ENCODE measurements at regions not wholly inside any gene's neighbourhood (a gene's known extent, or its start where the extent isn't known, plus 50 kb on each side); places are given as distances from the start of the nearest gene placed in this dataset.

DNA sequence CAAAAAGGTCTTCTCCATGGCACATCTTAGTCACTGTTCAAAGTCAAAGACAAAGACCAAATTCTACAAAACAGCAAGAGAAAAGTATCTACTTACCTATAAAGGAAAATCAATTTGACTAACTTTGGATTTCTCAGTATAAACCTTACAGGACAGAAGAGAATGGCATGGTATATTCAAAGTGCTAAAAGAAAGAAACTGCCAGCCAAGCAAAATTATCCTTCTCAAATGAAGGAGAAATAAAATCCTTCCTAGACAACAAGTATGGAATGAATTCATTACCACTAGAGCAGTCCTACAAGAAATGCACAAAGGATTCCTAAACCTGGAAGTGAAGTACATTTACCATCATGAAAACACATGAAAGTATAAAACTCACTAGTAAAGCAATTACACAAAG, 235.5 kb downstream of the STK31 start:
- TF ChIP-seq CEBPB (IDR thresholded peaks at IDR 0.05; ENCODE audit: low read depth) (no peak), SP1 (IDR thresholded peaks at IDR 0.05; ENCODE audit: low read depth) (no peak), YY1 (IDR thresholded peaks at IDR 0.05; ENCODE audit: extremely low read depth, insufficient replicate concordance, low read depth, low read length) (no peak), POLR2A (IDR thresholded peaks at IDR 0.05; ENCODE audit: borderline replicate concordance, extremely low read depth, insufficient read depth, insufficient read length) (no peak), SRF (IDR thresholded peaks at IDR 0.05; ENCODE audit: low read depth) (no peak), RAD21 (IDR thresholded peaks at IDR 0.05; ENCODE audit: low read depth) (no peak), POLR2AphosphoS5 (IDR thresholded peaks at IDR 0.05; ENCODE audit: low read depth, low read length) (no peak), EZH2 (IDR thresholded peaks at IDR 0.05) (no peak), TCF7L2 (IDR thresholded peaks at IDR 0.05; ENCODE audit: borderline replicate concordance, extremely low read depth, insufficient read depth, insufficient read length) (no peak), ZNF274 (IDR thresholded peaks at IDR 0.05; ENCODE audit: low read depth, low read length) (no peak)
- TF ChIP-seq, protein P1, sequence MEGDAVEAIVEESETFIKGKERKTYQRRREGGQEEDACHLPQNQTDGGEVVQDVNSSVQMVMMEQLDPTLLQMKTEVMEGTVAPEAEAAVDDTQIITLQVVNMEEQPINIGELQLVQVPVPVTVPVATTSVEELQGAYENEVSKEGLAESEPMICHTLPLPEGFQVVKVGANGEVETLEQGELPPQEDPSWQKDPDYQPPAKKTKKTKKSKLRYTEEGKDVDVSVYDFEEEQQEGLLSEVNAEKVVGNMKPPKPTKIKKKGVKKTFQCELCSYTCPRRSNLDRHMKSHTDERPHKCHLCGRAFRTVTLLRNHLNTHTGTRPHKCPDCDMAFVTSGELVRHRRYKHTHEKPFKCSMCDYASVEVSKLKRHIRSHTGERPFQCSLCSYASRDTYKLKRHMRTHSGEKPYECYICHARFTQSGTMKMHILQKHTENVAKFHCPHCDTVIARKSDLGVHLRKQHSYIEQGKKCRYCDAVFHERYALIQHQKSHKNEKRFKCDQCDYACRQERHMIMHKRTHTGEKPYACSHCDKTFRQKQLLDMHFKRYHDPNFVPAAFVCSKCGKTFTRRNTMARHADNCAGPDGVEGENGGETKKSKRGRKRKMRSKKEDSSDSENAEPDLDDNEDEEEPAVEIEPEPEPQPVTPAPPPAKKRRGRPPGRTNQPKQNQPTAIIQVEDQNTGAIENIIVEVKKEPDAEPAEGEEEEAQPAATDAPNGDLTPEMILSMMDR (IDR thresholded peaks at IDR 0.05 in 2 of 3, conservative IDR thresholded peaks at IDR 0.05 in 1 of 3; ENCODE audit: borderline replicate concordance in 1 of 3, insufficient read depth in 1 of 3, low read depth in 2 of 3, low read length in 2 of 3): no peak
- TF ChIP-seq, protein P2, sequence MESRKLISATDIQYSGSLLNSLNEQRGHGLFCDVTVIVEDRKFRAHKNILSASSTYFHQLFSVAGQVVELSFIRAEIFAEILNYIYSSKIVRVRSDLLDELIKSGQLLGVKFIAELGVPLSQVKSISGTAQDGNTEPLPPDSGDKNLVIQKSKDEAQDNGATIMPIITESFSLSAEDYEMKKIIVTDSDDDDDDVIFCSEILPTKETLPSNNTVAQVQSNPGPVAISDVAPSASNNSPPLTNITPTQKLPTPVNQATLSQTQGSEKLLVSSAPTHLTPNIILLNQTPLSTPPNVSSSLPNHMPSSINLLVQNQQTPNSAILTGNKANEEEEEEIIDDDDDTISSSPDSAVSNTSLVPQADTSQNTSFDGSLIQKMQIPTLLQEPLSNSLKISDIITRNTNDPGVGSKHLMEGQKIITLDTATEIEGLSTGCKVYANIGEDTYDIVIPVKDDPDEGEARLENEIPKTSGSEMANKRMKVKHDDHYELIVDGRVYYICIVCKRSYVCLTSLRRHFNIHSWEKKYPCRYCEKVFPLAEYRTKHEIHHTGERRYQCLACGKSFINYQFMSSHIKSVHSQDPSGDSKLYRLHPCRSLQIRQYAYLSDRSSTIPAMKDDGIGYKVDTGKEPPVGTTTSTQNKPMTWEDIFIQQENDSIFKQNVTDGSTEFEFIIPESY (IDR thresholded peaks at IDR 0.05; ENCODE audit: extremely low read depth, insufficient replicate concordance, low read length): no peak
- TF ChIP-seq, protein P3, sequence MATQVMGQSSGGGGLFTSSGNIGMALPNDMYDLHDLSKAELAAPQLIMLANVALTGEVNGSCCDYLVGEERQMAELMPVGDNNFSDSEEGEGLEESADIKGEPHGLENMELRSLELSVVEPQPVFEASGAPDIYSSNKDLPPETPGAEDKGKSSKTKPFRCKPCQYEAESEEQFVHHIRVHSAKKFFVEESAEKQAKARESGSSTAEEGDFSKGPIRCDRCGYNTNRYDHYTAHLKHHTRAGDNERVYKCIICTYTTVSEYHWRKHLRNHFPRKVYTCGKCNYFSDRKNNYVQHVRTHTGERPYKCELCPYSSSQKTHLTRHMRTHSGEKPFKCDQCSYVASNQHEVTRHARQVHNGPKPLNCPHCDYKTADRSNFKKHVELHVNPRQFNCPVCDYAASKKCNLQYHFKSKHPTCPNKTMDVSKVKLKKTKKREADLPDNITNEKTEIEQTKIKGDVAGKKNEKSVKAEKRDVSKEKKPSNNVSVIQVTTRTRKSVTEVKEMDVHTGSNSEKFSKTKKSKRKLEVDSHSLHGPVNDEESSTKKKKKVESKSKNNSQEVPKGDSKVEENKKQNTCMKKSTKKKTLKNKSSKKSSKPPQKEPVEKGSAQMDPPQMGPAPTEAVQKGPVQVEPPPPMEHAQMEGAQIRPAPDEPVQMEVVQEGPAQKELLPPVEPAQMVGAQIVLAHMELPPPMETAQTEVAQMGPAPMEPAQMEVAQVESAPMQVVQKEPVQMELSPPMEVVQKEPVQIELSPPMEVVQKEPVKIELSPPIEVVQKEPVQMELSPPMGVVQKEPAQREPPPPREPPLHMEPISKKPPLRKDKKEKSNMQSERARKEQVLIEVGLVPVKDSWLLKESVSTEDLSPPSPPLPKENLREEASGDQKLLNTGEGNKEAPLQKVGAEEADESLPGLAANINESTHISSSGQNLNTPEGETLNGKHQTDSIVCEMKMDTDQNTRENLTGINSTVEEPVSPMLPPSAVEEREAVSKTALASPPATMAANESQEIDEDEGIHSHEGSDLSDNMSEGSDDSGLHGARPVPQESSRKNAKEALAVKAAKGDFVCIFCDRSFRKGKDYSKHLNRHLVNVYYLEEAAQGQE (IDR thresholded peaks at IDR 0.05; ENCODE audit: low read depth): no peak
- TF ChIP-seq, protein P4, sequence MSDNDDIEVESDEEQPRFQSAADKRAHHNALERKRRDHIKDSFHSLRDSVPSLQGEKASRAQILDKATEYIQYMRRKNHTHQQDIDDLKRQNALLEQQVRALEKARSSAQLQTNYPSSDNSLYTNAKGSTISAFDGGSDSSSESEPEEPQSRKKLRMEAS (IDR thresholded peaks at IDR 0.05): no peak
